GM13977 (cell line): ENCODE measurements at regions not wholly inside any gene's neighbourhood (a gene's known extent, or its start where the extent isn't known, plus 50 kb on each side); places are given as distances from the start of the nearest gene placed in this dataset.

ENCODE experiments used
- DNase-seq: peaks from one replicate; pipeline ENCODE4 v3.0.0; 2012; ENCODE audit warnings: low spot score
- CTCF ChIP-seq: IDR thresholded peaks from 2 replicates; pipeline ENCODE4 v1.5.1; 2012; ENCODE audit warnings: mild to moderate bottlenecking, control low read depth; ENCODE audit not compliant: insufficient read depth; ENCODE audit errors: extremely low read depth, missing control alignments
- in situ Hi-C: fragments of 300-500 bp; cut with MboI; formaldehyde crosslinking; loops from one replicate; pipeline ENCODE4 v1.12.0; 2022; ENCODE audit warnings: low sequenced_read_pairs, low pct_unique_long_range_greater_than_20kb, mixed read lengths, inconsistent platforms; ENCODE audit not compliant: unreplicated experiment

- in situ Hi-C loops, result no loop called here
- no peak for DNase-seq
- no peak for TF ChIP-seq CTCF
These were observed 1155.4 kb downstream of the BCL11A start for GRCh38 chr2:59398081-59398480.

- in situ Hi-C loops, result no loop called here
- TF ChIP-seq CTCF, result no peak
- no peak for DNase-seq
These were observed 1154.0 kb upstream of the FANCL start for GRCh38 chr2:59395119-59395518.

GRCh38 chr2:59391896-59392295, 1150.8 kb upstream of the FANCL start:
- DNase-seq, result no peak
- in situ Hi-C loops, result no loop called here
- no peak for TF ChIP-seq CTCF

GRCh38 chr2:59390581-59390980, 1149.5 kb upstream of the FANCL start:
- in situ Hi-C loops, result no loop called here
- TF ChIP-seq CTCF, result no peak
- no peak for DNase-seq

- DNase-seq, result no peak
- in situ Hi-C loops, result no loop called here
- no peak for TF ChIP-seq CTCF
These were observed 1148.1 kb upstream of the FANCL start for GRCh38 chr2:59389240-59389639.

- TF ChIP-seq CTCF, result no peak
- in situ Hi-C loops, result no loop called here
These were observed 1144.8 kb upstream of the FANCL start for GRCh38 chr2:59385971-59386370.

GRCh38 chr2:59383473-59383872, 1142.3 kb upstream of the FANCL start:
- DNase-seq, result no peak
- TF ChIP-seq CTCF, result no peak
- in situ Hi-C loops, result no loop called here

More at GRCh38 chr2:59385971-59386370, 1144.8 kb upstream of the FANCL start:
- DNase-seq, result no peak
